ENCODE measurements at regions not wholly inside any gene's neighbourhood (a gene's known extent, or its start where the extent isn't known, plus 50 kb on each side); places are given as distances from the start of the nearest gene placed in this dataset.
A peak's percentile ranks its signal among the peaks of the same experiment; 100 is the strongest.
"Not testable (repeated sequence)": the region's sequence is repeated elsewhere in the genome, so short reads cannot be mapped to it uniquely, and the experiment has no call there.

GRCh38 chr4:116101321-116101720, 984.1 kb downstream of the TRAM1L1 start:
- Histone ChIP-seq H3K27me3 (no peaks in the 10 kb centered on the region), H3K36me3 (no peaks in the 10 kb centered on the region), H3K4me3 (no peak overlapping the region), H3K4me1 (no peaks in the 10 kb centered on the region), H3K27ac (no peak overlapping the region), H3K9me3 (peaks cover 6 to 21% (median 13%) of the 10 kb centered on the region in 4 donors)
- TF ChIP-seq POLR2A (IDR thresholded peaks at IDR 0.05) (no peak), EP300 (IDR thresholded peaks at IDR 0.05) (no peak), POLR2AphosphoS5 (IDR thresholded peaks at IDR 0.05) (no peak), CTCF (IDR thresholded peaks at IDR 0.05) (no peak)
- WGBS, 5 donors, result 35 to 64% (median 52%) methylated on average over 1 of the region's 1 CpG
- DNase-seq, result no peak
- intact Hi-C loops (cut with DNase I; ENCODE audit: low total_unique reads), result no loop called here

GRCh38 chr4:116099596-116099995, 985.8 kb downstream of the TRAM1L1 start:
- Histone ChIP-seq H3K4me1 (no peaks in the 10 kb centered on the region), H3K36me3 (no peaks in the 10 kb centered on the region), H3K27ac (no peak overlapping the region), H3K4me3 (no peak overlapping the region), H3K27me3 (no peaks in the 10 kb centered on the region), H3K9me3 (peaks cover 6 to 21% (median 13%) of the 10 kb centered on the region in 4 donors)
- no peak for TF ChIP-seq POLR2A (IDR thresholded peaks at IDR 0.05)
- no peak for TF ChIP-seq POLR2AphosphoS5 (IDR thresholded peaks at IDR 0.05)
- intact Hi-C loops (cut with DNase I; ENCODE audit: low total_unique reads), result no loop called here
- DNase-seq, result no peak

GRCh38 chr4:116097353-116097752, 983.9 kb upstream of the NDST4 start:
- H3K27ac ChIP-seq; H3K27me3 ChIP-seq; H3K4me3 ChIP-seq; H3K4me1 ChIP-seq; DNase-seq; intact Hi-C loops (cut with DNase I; ENCODE audit: low total_unique reads); H3K36me3 ChIP-seq: not testable (repeated sequence)
- H3K9me3 ChIP-seq, result peaks cover 6 to 21% (median 13%) of the 10 kb centered on the region in 4 donors
- WGBS, 5 donors, result 88 to 93% (median 89%) methylated on average over 3 of the region's 3 CpGs

- 52 to 63% (median 58%) methylated on average over 3 of the region's 3 CpGs for WGBS, 5 donors
- Histone ChIP-seq H3K9me3 (peaks cover 3 to 15% (median 8%) of the 10 kb centered on the region in 4 donors), H3K36me3 (no peaks in the 10 kb centered on the region), H3K27ac (no peak overlapping the region), H3K4me3 (no peak overlapping the region), H3K4me1 (no peaks in the 10 kb centered on the region), H3K27me3 (no peaks in the 10 kb centered on the region)
- TF ChIP-seq POLR2A (IDR thresholded peaks at IDR 0.05) (no peak), EP300 (IDR thresholded peaks at IDR 0.05) (no peak), CTCF (IDR thresholded peaks at IDR 0.05) (no peak), POLR2AphosphoS5 (IDR thresholded peaks at IDR 0.05) (no peak)
- intact Hi-C loops (cut with DNase I; ENCODE audit: low total_unique reads), result no loop called here
- DNase-seq, result no peak
These were observed 979.5 kb upstream of the NDST4 start for GRCh38 chr4:116092961-116093360.

- no peak overlapping the region for H3K27ac ChIP-seq
- intact Hi-C loops (cut with DNase I; ENCODE audit: low total_unique reads), result no loop called here
- H3K9me3 ChIP-seq, result no peaks in the 10 kb centered on the region
- H3K4me3 ChIP-seq, result no peak overlapping the region
- DNase-seq, result peak in 1 of 2 donors; percentile 2
- no peaks in the 10 kb centered on the region for H3K27me3 ChIP-seq
- H3K36me3 ChIP-seq, result no peaks in the 10 kb centered on the region
- no peaks in the 10 kb centered on the region for H3K4me1 ChIP-seq
- TF ChIP-seq CTCF (IDR thresholded peaks at IDR 0.05) (no peak), EP300 (IDR thresholded peaks at IDR 0.05) (no peak), POLR2A (IDR thresholded peaks at IDR 0.05) (no peak), POLR2AphosphoS5 (IDR thresholded peaks at IDR 0.05) (no peak)
These were observed 975.4 kb upstream of the NDST4 start for GRCh38 chr4:116088771-116089170.
